OCI-LY7 (cell line): ENCODE measurements at regions not wholly inside any gene's neighbourhood (a gene's known extent, or its start where the extent isn't known, plus 50 kb on each side); places are given as distances from the start of the nearest gene placed in this dataset.

ENCODE experiments used
- CTCF ChIP-seq: fragments of 200-600 bp; sonication (generic); conservative IDR thresholded peaks from 2 replicates; pipeline ENCODE4 v1.5.1; 2014; ENCODE audit warnings: mild to moderate bottlenecking, antibody characterized with exemption, low read length, moderate library complexity, mixed read lengths
- EZH2phosphoT487 ChIP-seq: fragments of 200-600 bp; sonication (generic); IDR thresholded peaks from 2 replicates; pipeline ENCODE4 v1.6.1; 2018; ENCODE audit warnings: low read depth, borderline replicate concordance, mild to moderate bottlenecking, mixed run types, antibody characterized with exemption, low read length, moderate library complexity, mixed read lengths

GRCh38 chr7:117942780-117943179 is 69.5 kb upstream of the CTTNBP2 start:
- TF ChIP-seq CTCF: no peak
- no peak for TF ChIP-seq EZH2phosphoT487
